ENCODE measurements at regions not wholly inside any gene's neighbourhood (a gene's known extent, or its start where the extent isn't known, plus 50 kb on each side); places are given as distances from the start of the nearest gene placed in this dataset.
"Not testable (repeated sequence)": the region's sequence is repeated elsewhere in the genome, so short reads cannot be mapped to it uniquely, and the experiment has no call there.

DNA sequence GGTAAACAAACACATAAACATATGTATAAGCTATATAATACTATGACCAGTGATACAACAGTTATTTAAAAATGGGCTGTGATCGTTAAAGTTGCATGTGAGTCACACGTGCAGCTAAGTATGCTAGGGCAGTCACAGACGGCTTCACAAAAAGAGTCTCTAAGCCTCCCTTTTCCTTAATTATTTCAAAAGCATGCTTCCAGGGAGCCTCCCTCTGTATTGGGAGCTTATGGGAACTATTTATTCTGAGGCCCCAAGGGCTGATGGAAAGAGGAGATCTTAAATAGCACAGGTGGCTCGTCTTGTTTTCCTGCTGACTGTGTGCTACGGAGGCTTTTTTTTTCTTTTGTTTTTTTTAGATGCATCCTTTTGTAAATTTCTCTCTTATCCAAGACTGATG lies 94.3 kb downstream of the ADCYAP1 start:
- no peak for FAIRE-seq

DNA sequence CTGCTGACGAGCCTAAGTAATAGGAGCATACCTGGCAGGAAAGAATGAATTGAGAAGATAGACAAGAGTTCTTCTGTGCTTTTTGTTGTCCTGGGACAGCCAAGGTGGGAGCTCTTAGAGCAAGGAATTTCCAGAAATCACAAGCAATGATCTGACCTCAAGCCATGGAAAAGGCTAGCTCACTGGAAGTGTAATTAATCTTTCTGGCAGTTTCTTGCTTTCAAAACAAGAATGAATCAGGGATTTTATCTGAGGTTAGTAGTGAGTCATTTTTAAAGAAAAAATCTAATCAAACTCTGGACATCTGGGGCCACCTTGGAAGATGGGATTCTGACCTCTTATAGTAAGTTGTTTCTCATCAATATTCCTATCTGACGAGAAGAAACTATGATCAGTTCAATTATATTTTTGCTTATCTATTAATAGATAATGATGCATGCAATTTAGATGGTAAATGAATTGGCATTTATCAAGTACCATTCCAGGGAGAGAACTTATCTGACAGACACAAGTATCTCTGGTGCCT lies 98.0 kb downstream of the ADCYAP1 start:
- FAIRE-seq = no peak

DNA sequence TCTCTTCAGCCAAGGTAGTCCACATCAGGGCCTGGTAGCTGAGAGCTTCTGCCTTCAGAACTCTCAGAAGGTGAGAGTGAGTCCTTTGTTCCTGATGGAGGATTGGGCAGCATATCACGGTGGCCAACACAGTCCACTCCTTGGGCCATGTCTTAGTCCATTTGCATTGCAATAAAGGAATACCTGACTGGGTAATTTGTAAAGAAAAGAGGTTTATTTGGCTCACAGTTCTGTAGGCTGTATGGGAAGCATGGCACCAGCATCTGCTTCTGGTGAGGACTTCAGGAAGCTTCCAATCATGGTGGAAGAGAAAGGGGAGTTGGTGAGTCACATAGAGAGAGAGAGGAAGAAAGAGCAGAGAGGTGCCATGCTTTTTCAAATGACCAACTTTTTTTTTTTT lies 98.8 kb downstream of the ADCYAP1 start:
- no peak for FAIRE-seq

GRCh38 chr18:1006304-1006703 lies 101.6 kb downstream of the ADCYAP1 start:
- FAIRE-seq = no peak

DNA sequence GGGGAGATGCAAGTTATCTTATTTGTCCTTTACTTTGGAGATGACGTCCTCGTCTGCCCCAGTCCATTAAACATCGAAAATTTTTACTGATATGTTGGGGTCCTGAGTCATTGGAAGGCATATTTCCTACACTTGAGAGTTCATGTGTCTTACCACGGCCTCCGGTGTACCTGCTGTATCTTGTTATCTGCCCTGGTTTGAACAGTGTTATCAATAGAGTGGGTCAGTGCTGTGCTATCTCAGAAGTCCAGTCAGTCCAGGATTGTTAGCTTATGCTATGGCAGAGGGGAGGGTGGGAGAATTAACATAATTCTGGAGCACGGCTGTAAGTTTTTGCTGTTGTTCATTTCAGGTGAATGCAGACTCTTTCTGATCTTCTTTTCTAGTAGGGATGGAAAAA lies 102.3 kb downstream of the ADCYAP1 start:
- FAIRE-seq = no peak

GRCh38 chr18:1011349-1011748 lies 106.7 kb downstream of the ADCYAP1 start:
- no peak for FAIRE-seq

DNA sequence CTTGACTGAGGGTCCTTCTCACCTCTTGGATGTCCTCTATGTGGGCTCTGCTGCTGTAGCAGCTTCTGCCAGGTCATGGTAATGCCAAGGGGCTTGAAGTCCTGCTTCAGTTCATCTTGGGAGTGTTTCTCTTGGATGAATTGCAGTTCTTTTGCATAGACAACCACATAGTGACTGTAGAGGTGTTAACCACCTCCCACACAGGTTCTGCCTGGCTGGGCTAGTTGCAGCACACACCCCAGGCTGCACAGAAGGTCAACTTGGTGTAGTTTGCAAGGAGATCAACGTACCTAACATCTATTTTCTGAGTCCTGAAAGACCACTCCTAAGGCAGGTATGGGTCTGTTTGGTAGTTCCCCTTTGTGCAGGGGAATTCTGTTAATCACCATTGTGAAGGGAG lies 108.1 kb downstream of the ADCYAP1 start:
- no peak for FAIRE-seq

GRCh38 chr18:1013951-1014350 lies 109.3 kb downstream of the ADCYAP1 start:
- FAIRE-seq = no peak

- FAIRE-seq = no peak
Observed at GRCh38 chr18:1014509-1014908, 109.8 kb downstream of the ADCYAP1 start.

- no peak for FAIRE-seq
Observed at GRCh38 chr18:1014951-1015624, 110.4 kb downstream of the ADCYAP1 start.

DNA sequence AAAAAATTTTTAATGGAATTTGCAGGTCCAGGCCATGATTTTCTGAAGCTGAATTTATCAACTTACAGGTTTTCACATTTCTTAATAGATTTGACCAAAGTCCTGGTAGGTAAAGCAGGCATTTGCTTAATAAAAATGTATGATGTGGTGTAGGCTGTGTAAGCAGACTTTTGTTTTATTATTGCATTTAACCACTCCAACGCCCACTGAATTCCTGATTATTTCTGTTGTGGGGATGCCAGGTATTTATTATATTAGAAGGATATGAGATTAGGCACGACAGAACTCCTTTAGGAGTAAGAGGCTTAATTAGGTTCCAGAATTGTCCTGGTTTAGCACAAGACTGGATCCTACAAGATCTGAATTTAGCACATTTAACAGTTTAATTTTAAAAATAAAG lies 111.1 kb downstream of the ADCYAP1 start:
- FAIRE-seq = no peak

- no peak for FAIRE-seq
Observed at GRCh38 chr18:1017227-1018058, 112.8 kb downstream of the ADCYAP1 start.

- FAIRE-seq = no peak
Observed at GRCh38 chr18:1018181-1018681, 113.6 kb downstream of the ADCYAP1 start.

DNA sequence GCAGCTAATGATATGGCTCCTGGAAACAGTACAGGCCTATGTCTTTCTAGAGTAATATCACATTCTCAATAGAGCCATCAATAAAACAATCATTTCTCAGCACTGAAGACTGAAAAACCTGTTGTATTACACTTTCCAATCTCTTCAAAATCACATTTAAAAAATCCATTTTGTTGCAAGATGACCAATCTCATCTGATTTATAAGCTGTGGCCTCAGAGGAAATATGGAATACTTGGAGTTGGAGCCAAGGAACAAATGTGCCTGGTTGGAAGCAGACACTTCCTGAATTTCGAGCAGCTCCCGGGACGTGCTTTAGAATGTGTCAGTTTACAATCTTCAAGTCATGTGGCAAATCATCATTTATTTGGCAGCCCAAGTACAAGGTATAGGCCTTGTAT lies 114.5 kb downstream of the ADCYAP1 start:
- no peak for FAIRE-seq

DNA sequence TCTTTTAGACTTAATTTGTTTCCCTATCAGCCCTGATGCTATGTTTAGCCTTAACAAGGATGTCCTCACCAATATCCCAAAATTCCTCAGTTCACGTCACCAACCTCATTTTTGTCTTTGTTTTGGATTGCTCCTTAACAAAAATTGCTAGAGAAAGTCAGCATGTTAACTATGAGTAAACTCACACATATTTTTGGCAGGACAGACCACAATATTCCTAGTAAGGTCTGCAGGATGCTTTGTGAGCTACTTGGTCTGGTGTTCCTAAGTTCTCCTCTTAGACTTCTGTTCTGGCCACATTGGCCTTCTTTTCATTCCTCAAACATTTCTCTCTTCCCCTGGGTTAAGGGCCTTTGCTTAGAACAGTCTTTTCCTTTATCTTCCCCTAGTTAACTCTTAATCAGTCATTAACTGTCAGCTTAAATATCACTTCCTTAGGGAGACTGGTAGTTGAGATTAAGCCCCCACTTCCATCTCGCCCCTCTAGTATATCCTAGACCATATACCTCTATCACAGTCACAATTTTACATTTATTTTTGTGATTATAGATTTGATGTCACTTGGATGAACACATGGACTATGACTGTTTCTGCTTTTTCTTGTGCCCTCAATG lies 116.2 kb downstream of the ADCYAP1 start:
- FAIRE-seq = no peak

DNA sequence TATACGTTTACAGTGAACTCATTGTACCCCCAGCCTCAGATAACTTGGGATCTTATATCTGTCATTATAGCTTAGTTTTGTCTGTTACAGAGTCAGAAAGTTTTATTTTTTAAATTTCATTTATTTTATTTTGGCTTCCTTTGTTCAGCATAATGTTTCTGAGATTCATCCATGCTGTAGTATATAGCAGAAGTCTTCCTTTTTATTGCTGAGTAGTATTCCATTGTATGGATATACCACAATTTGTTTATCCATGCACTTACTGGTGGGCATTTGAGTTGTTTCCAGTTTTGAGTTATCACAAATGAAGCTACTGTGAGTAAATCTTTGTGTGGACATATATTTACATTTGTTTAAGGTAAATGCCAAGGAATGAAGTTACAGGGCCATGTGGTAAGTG lies 122.3 kb downstream of the ADCYAP1 start:
- no peak for FAIRE-seq

DNA sequence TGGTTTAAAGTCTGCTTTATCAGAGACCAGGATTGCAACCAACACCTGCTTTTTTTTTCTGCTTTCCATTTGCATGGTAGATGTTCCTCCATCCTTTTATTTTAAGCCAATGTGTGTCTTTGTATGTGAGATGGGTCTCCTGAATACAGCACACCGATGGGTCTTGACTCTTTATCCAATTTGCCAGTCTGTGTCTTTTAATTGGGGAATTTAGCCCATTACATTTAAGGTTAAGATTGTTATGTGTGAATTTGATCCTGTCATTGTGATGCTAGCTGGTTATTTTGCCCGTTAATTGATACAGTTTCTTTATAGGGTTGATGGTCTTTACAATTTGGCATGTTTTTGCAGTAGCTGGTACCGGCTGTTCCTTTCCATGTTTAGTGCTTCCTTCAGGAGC lies 128.4 kb downstream of the ADCYAP1 start:
- not testable (repeated sequence) for FAIRE-seq

DNA sequence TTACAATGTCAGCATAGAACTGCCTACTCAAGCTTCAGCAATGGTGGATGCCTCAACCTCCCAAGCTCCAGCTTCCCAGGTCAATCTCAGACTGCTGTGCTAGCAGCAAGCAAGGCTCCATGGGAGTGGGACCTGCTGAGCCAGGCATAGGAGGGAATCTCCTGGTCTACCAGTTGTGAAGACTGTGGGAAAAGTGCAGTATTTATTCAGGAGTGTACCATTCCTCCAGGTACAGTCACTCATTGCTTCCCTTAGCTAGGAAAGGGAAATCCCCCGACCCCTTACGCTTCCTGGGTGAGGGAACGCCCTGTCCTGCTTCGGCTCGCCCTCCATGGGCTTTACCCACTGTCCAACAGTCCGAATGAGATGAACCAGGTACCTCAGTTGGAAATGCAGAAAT lies 130.3 kb downstream of the ADCYAP1 start:
- FAIRE-seq = no peak

- FAIRE-seq = no peak
Observed at GRCh38 chr18:1036926-1037325, 132.3 kb downstream of the ADCYAP1 start.

- FAIRE-seq = no peak
Observed at GRCh38 chr18:1037776-1038175, 133.1 kb downstream of the ADCYAP1 start.

GRCh38 chr18:1039421-1039820 lies 134.8 kb downstream of the ADCYAP1 start:
- FAIRE-seq = no peak

GRCh38 chr18:1043039-1043438 lies 138.4 kb downstream of the ADCYAP1 start:
- not testable (repeated sequence) for FAIRE-seq

GRCh38 chr18:1045658-1046057 lies 141.0 kb downstream of the ADCYAP1 start:
- FAIRE-seq = no peak

DNA sequence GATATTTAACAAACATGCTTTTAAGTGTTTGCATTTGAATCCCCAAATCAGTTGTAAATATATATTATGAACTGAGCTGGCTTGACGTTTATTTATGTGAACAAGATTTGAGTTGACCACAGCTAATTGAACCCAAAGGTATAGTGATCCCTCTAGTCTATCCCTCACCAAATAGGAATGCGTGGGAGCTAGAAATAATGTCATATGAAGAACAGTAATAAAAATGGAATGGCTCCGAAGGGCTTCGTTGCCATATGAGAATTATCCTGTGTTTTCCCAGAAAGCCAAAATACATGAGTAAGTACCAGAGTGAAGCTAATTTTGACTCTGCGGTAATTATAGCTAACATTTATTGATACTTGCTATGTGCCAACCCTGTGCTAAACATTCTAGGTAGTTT lies 142.7 kb downstream of the ADCYAP1 start:
- no peak for FAIRE-seq
